RWPE1 (cell line): ENCODE measurements at regions not wholly inside any gene's neighbourhood (a gene's known extent, or its start where the extent isn't known, plus 50 kb on each side); places are given as distances from the start of the nearest gene placed in this dataset.

ENCODE experiments used
- CTCF ChIA-PET: fragments of 350-600 bp; sonication (Branson Sonifier 250); formaldehyde crosslinking; extraction: SDS; loops from one replicate; lab custom pipeline; 2021; lab: Yijun Ruan, JAX
- POLR2A ChIA-PET: fragments of 400-600 bp; formaldehyde crosslinking; extraction: SDS; loops from one replicate; lab custom pipeline; 2020; ENCODE audit warnings: antibody characterized with exemption; ENCODE audit not compliant: low non-redundant PET; lab: Yijun Ruan, JAX
- DNase-seq: peaks from one replicate; pipeline ENCODE4 v3.0.0; 2012; ENCODE audit warnings: low spot score
- H3K27ac ChIP-seq: fragments of 450-650 bp; 2 replicates; pipeline ENCODE4 v1.5.1; 2017
- TF ChIP-seq, protein P1 (sequence below): fragments of 450-650 bp; conservative IDR thresholded peaks from 2 replicates; pipeline ENCODE4 v1.5.1; 2017; ENCODE audit warnings: low read depth, mild to moderate bottlenecking

DNA sequence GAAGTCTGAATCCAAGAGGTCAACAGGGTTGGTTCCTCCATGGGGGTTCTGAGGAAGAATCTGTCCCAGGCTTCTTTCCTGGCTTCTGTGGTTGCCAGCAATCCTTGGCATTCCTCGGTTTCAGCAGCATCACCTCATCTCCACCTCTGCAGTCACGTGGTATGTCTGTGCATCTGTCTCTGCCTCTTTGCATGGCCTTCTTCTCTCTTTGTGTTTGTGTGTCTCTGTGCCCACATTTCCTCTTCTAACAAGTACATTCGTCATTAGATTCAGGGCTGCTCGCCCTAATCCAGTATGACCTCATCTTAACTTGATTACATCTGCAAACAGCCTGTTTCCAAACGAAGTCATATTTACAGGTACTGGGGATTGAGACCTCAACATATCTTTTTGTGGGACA, 114.0 kb downstream of the BCOR start:
- peak overlapping the region; percentile 86 for H3K27ac ChIP-seq
- TF ChIP-seq, protein P1, sequence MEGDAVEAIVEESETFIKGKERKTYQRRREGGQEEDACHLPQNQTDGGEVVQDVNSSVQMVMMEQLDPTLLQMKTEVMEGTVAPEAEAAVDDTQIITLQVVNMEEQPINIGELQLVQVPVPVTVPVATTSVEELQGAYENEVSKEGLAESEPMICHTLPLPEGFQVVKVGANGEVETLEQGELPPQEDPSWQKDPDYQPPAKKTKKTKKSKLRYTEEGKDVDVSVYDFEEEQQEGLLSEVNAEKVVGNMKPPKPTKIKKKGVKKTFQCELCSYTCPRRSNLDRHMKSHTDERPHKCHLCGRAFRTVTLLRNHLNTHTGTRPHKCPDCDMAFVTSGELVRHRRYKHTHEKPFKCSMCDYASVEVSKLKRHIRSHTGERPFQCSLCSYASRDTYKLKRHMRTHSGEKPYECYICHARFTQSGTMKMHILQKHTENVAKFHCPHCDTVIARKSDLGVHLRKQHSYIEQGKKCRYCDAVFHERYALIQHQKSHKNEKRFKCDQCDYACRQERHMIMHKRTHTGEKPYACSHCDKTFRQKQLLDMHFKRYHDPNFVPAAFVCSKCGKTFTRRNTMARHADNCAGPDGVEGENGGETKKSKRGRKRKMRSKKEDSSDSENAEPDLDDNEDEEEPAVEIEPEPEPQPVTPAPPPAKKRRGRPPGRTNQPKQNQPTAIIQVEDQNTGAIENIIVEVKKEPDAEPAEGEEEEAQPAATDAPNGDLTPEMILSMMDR: no peak
- DNase-seq: peak; percentile 1
- CTCF ChIA-PET: no interaction called here
- POLR2A ChIA-PET: interaction anchor here (0.5 to 1.4 kb wide), 2 partner anchors 30 to 572 kb away, joined by 4 to 5 read pairs; no protein-coding TSS in a partner anchor

DNA sequence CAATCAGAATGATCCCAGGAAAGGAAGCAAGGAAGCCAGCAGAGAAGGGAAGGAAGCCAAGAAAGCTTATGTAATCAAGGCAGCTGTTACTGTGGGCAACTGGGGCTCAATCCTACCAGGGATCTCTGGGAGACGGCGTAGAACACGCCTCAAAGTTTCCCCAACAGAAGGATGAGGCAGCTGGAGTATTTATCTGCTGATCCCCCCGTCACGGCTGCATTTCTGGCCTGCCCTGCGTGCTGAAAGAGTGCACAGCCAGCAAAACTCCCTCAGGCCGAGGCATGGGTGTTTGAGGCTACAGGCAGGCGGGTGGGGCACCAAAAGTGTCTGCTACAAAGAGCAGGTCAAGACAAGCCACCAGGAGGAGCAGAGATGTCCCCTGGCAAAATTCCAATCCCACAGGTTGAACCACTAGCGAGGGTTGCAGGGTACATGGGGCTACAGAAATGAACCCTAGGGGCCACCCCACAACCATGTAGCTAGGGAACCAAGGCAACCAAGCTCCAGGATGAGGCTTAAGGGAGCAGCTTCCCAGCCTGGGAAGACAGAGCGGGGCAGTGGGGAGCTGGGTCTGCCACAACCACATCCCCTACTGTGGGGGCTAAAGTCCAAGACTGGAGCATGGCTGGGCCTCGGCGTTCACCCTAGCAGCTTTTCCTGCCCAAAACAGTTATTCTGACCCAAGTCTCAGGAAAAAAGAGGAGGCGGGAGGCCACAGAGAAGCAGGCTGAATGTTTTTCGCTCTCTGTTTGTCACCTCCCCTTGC, 113.4 kb downstream of the BCOR start:
- peak; percentile 27 for DNase-seq
- POLR2A ChIA-PET: interaction anchor here (0.5 to 1.4 kb wide), 2 partner anchors 29 to 571 kb away, joined by 4 to 5 read pairs; no protein-coding TSS in a partner anchor
- TF ChIP-seq, protein P1: no peak
- CTCF ChIA-PET: interaction anchor here (0.8 kb wide), 1 partner anchor 95 kb away, joined by 3 read pairs; no protein-coding TSS in a partner anchor
- H3K27ac ChIP-seq: peak overlapping the region; percentile 86

DNA sequence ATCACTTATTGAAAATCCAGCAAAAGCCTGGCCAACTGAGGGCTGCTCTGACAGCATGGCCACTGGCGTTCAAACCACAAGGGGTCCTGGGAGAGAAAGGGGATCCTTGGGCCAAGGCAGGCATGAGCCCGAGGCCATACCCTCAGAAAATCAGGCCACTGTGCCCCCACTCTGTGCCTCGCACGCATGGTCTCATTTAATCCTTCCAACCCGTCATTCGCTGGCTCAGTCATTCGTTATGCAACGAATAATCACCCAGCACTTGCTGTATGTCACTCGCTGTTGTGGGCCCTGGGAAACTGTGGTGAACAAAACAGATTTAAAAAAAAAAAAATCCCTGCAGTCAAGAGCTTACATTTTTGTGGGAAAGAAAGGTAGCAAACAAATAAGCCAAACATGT, 112.7 kb downstream of the BCOR start:
- TF ChIP-seq, protein P1: no peak
- peak overlapping the region; percentile 86 for H3K27ac ChIP-seq
- no peak for DNase-seq
- POLR2A ChIA-PET: interaction anchor here (1.4 kb wide), 1 partner anchor 28 kb away, joined by 5 read pairs; no protein-coding TSS in a partner anchor
- CTCF ChIA-PET: interaction anchor here (0.8 kb wide), 1 partner anchor 95 kb away, joined by 3 read pairs; no protein-coding TSS in a partner anchor

DNA sequence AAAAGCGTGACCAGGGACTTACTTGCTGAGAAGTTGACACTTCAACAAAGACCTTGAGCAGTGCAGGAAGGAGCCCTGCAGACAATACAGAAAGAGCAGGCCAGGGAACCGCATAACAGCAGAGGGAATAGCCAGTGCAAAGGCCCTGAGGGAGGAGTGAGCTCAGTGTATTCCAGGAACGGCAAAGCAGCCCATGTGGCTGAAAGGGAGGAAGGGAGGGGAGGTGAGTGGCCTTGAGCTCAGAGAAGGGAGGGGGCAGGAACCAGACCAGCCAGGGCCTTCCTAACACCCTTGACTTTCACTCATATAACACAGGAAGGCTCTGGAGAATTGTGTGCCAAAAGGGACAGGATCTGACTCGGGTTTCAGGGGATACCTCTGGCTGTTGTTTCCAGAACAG, 112.2 kb downstream of the BCOR start:
- ChIA-PET CTCF (no interaction called here), POLR2A (no interaction called here)

DNA sequence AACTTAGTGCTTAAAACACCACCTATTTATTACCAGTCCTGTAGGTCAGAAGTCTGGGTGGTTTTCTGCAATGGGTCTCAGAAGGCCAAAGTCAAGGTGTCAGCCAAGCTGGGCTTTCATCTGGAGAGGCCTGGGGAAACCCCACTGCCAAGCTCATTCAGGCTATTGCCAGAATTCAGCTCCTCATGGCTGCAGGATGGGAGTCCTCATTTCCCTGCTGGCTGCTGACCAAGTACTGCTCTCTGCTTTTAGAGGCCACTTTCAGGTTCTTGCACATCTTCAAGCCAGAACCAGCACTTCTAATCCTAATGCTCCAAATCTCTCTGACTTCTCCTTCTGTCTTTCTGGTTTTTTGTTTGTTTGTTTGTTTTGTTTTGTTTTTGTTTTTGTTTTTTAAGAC, 109.3 kb downstream of the BCOR start:
- no peak for DNase-seq
- TF ChIP-seq, protein P1: no peak
- no peak overlapping the region for H3K27ac ChIP-seq
- CTCF ChIA-PET: interaction anchor here (0.6 kb wide), 1 partner anchor 87 kb away, joined by 3 read pairs; no protein-coding TSS in a partner anchor
- POLR2A ChIA-PET: interaction anchor here (0.6 kb wide), 1 partner anchor 38 kb away, joined by 4 read pairs; no protein-coding TSS in a partner anchor

More for the DNA sequence above, 112.2 kb downstream of the BCOR start:
- DNase-seq: no peak
- H3K27ac ChIP-seq: no peak overlapping the region
- TF ChIP-seq, protein P1: no peak

DNA sequence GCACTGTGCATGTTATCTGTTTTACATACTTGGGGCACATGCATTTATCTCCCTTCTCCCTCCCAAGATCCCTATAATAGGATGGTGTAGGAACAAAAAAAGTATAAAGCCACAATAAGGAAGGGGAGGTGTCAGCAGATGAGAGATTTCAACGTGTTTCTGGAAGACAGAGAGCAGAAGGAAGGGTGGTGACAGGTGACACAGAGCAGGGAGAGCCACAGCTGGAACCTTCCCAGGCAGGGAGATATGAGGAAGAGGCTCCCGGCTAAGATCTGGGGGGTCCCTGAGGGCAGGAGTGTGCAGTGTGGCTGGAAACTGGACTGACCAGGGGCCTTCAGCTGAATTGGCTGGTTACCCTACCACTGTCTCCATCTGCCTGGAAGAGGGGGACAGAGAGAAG, 107.4 kb downstream of the BCOR start:
- POLR2A ChIA-PET: no interaction called here
- TF ChIP-seq, protein P1: no peak
- CTCF ChIA-PET: no interaction called here
- no peak for DNase-seq
- H3K27ac ChIP-seq: no peak overlapping the region
